Osteocyte (in vitro differentiated cells): ENCODE measurements at regions not wholly inside any gene's neighbourhood (a gene's known extent, or its start where the extent isn't known, plus 50 kb on each side); places are given as distances from the start of the nearest gene placed in this dataset.

Experiments
- DNase-seq: peaks from one replicate; pipeline ENCODE4 v3.0.0; 2021; ENCODE audit warnings: mixed read lengths; ENCODE audit not compliant: unreplicated experiment; ENCODE audit errors: extremely low spot score
- H3K27ac Mint-ChIP-seq: one replicate; pipeline ENCODE4 v1.8.0; 2021; ENCODE audit warnings: mild to moderate bottlenecking, mixed read lengths; ENCODE audit not compliant: unreplicated experiment
- H3K27me3 Mint-ChIP-seq: one replicate; pipeline ENCODE4 v1.8.0; 2021; ENCODE audit warnings: mixed read lengths; ENCODE audit not compliant: unreplicated experiment
- H3K36me3 Mint-ChIP-seq: one replicate; pipeline ENCODE4 v1.8.0; 2021; ENCODE audit warnings: mixed read lengths; ENCODE audit not compliant: unreplicated experiment
- H3K4me1 Mint-ChIP-seq: one replicate; pipeline ENCODE4 v1.8.0; 2021; ENCODE audit warnings: mixed read lengths; ENCODE audit not compliant: unreplicated experiment
- H3K4me3 Mint-ChIP-seq: one replicate; pipeline ENCODE4 v1.8.0; 2021; ENCODE audit warnings: mild to moderate bottlenecking, moderate library complexity, mixed read lengths; ENCODE audit not compliant: unreplicated experiment
- H3K9me3 Mint-ChIP-seq: one replicate; pipeline ENCODE4 v1.8.0; 2021; ENCODE audit warnings: mixed read lengths; ENCODE audit not compliant: unreplicated experiment
- CTCF ChIP-seq: fragments of 200-600 bp; sonication (generic); IDR thresholded peaks from 2 replicates; pipeline ENCODE4 v1.5.0; 2021; ENCODE audit warnings: antibody characterized with exemption, mild to moderate bottlenecking, moderate library complexity

GRCh38 chrX:20973038-20973437 is 401.2 kb upstream of the CNKSR2 start:
- H3K27ac Mint-ChIP-seq = no peak overlapping the region
- H3K27me3 Mint-ChIP-seq = no peaks in the 10 kb centered on the region
- H3K4me1 Mint-ChIP-seq = no peaks in the 10 kb centered on the region
- no peak for DNase-seq
- peaks cover 3% of the 10 kb centered on the region for H3K9me3 Mint-ChIP-seq
- H3K36me3 Mint-ChIP-seq = no peaks in the 10 kb centered on the region
- no peak overlapping the region for H3K4me3 Mint-ChIP-seq
- TF ChIP-seq CTCF = no peak

GRCh38 chrX:20971250-20971649 is 403.0 kb upstream of the CNKSR2 start:
- H3K4me1 Mint-ChIP-seq = no peaks in the 10 kb centered on the region
- no peak for DNase-seq
- H3K36me3 Mint-ChIP-seq = no peaks in the 10 kb centered on the region
- H3K27ac Mint-ChIP-seq = no peak overlapping the region
- peaks cover 3% of the 10 kb centered on the region for H3K9me3 Mint-ChIP-seq
- H3K27me3 Mint-ChIP-seq = no peaks in the 10 kb centered on the region
- H3K4me3 Mint-ChIP-seq = no peak overlapping the region
- no peak for TF ChIP-seq CTCF

- no peak overlapping the region for H3K4me3 Mint-ChIP-seq
- no peaks in the 10 kb centered on the region for H3K36me3 Mint-ChIP-seq
- no peaks in the 10 kb centered on the region for H3K27me3 Mint-ChIP-seq
- no peaks in the 10 kb centered on the region for H3K4me1 Mint-ChIP-seq
- peaks cover 3% of the 10 kb centered on the region for H3K9me3 Mint-ChIP-seq
- TF ChIP-seq CTCF = no peak
- DNase-seq = no peak
- no peak overlapping the region for H3K27ac Mint-ChIP-seq
Measured at GRCh38 chrX:20969565-20969964, 404.7 kb upstream of the CNKSR2 start.

- H3K27me3 Mint-ChIP-seq = no peaks in the 10 kb centered on the region
- H3K4me3 Mint-ChIP-seq = no peak overlapping the region
- H3K4me1 Mint-ChIP-seq = no peaks in the 10 kb centered on the region
- TF ChIP-seq CTCF = no peak
- no peak for DNase-seq
- H3K27ac Mint-ChIP-seq = no peak overlapping the region
- peaks cover 5% of the 10 kb centered on the region for H3K9me3 Mint-ChIP-seq
- H3K36me3 Mint-ChIP-seq = no peaks in the 10 kb centered on the region
Measured at GRCh38 chrX:20968996-20969395, 405.2 kb upstream of the CNKSR2 start.

GRCh38 chrX:20967725-20968124 is 406.5 kb upstream of the CNKSR2 start:
- Mint-ChIP-seq H3K27me3 (no peaks in the 10 kb centered on the region), H3K4me1 (no peaks in the 10 kb centered on the region), H3K9me3 (peaks cover 15% of the 10 kb centered on the region), H3K36me3 (no peaks in the 10 kb centered on the region), H3K4me3 (no peak overlapping the region), H3K27ac (no peak overlapping the region)
- no peak for DNase-seq
- TF ChIP-seq CTCF = no peak
